Ishikawa (cell line): ENCODE measurements at regions not wholly inside any gene's neighbourhood (a gene's known extent, or its start where the extent isn't known, plus 50 kb on each side); places are given as distances from the start of the nearest gene placed in this dataset.

Experiments used
- CEBPB ChIP-seq: IDR thresholded peaks from 2 replicates; pipeline ENCODE4 v1.6.1; 2012
- CREB1 ChIP-seq: IDR thresholded peaks from 2 replicates; pipeline ENCODE4 v1.6.1; 2012; ENCODE audit warnings: low read depth
- EGR1 ChIP-seq: IDR thresholded peaks from 2 replicates; pipeline ENCODE4 v1.6.1; 2012
- EP300 ChIP-seq: IDR thresholded peaks from 2 replicates; pipeline ENCODE4 v1.6.1; 2012; ENCODE audit warnings: borderline replicate concordance
- FOXM1 ChIP-seq: IDR thresholded peaks from 2 replicates; pipeline ENCODE4 v1.6.1; 2012; ENCODE audit warnings: low read depth, borderline replicate concordance
- MAX ChIP-seq: IDR thresholded peaks from 2 replicates; pipeline ENCODE4 v1.6.1; 2012
- NFIC ChIP-seq: IDR thresholded peaks from 2 replicates; pipeline ENCODE4 v1.6.1; 2012
- RAD21 ChIP-seq: IDR thresholded peaks from 2 replicates; pipeline ENCODE4 v1.6.1; 2012; ENCODE audit warnings: low read depth
- REST ChIP-seq: IDR thresholded peaks from 2 replicates; pipeline ENCODE4 v1.6.1; 2012; ENCODE audit warnings: low read depth, mild to moderate bottlenecking
- TAF1 ChIP-seq: IDR thresholded peaks from 2 replicates; pipeline ENCODE4 v1.6.1; 2012; ENCODE audit warnings: low read depth, mild to moderate bottlenecking
- TCF12 ChIP-seq: IDR thresholded peaks from 2 replicates; pipeline ENCODE4 v1.6.1; 2012; ENCODE audit warnings: low read depth
- TEAD4 ChIP-seq: IDR thresholded peaks from 2 replicates; pipeline ENCODE4 v1.6.1; 2012
- YY1 ChIP-seq: IDR thresholded peaks from 2 replicates; pipeline ENCODE4 v1.6.1; 2012; ENCODE audit warnings: low read depth
- ZBTB7A ChIP-seq: IDR thresholded peaks from 2 replicates; pipeline ENCODE4 v1.6.1; 2012; ENCODE audit warnings: low read depth
- TF ChIP-seq, protein P1 (sequence below): IDR thresholded peaks from 2 replicates; pipeline ENCODE4 v1.6.1; 2012

DNA sequence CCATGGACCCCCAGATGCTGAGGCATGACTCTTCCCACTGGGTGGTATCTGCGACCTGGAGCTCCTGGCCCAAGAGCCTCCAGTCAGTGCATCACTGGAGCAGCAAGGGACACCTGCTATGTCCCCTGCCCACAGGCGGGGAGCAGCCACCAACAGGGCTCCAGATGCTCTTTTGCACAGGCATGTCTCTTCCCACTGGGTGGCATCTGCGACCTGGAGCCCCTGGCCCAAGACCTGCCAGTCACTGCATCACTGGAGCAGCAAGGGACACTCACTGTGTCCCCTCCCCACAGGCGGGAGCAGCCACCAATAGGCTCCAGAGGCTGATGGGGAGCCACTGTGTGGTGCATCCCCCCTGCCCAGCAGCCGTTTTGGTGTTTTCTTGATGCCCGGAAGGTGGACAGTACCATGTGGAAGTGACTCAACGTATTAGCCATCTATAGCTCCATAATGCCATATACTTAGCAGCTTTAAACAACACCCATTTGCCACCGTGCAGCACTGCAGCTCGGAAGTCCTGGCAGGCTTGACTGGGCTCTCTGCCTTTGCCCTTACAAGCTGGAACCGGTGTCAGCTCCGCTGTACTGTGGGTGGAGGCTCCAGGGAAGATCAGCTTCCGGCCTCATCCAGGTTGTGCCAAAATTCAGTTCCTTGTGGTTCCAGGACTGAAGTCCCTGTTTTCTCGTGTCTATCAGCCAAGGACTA is 124.9 kb upstream of the CST7 start:
- TF ChIP-seq YY1, result no peak
- no peak for TF ChIP-seq TCF12
- no peak for TF ChIP-seq NFIC
- TF ChIP-seq RAD21, result no peak
- TF ChIP-seq TAF1, result no peak
- no peak for TF ChIP-seq CEBPB
- no peak for TF ChIP-seq FOXM1
- TF ChIP-seq ZBTB7A, result no peak
- TF ChIP-seq EP300, result no peak
- no peak for TF ChIP-seq EGR1
- TF ChIP-seq, protein P1, sequence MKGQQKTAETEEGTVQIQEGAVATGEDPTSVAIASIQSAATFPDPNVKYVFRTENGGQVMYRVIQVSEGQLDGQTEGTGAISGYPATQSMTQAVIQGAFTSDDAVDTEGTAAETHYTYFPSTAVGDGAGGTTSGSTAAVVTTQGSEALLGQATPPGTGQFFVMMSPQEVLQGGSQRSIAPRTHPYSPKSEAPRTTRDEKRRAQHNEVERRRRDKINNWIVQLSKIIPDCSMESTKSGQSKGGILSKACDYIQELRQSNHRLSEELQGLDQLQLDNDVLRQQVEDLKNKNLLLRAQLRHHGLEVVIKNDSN, result no peak
- no peak for TF ChIP-seq REST
- TF ChIP-seq CREB1, result no peak
- no peak for TF ChIP-seq MAX

DNA sequence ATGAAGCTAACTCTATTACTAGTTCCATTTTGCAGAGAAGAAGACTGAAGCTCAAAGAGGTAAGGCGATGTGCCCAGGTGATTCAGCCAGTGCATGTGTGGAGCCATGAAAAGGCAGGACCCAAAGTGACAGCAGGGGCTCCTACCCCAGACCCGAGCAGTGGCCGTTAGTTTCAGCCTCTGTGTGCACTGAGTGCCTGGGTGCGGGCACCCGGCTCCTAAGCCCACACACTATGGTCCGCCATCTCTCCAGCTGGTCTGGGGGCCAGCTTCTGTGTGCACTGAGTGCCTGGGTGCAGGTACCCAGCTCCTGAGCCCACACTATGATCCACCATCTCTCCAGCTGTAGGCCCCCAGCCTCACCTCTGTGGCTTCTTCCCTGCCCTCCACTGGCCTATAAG is 123.5 kb upstream of the CST7 start:
- no peak for TF ChIP-seq MAX
- TF ChIP-seq EP300, result no peak
- no peak for TF ChIP-seq NFIC
- no peak for TF ChIP-seq YY1
- TF ChIP-seq FOXM1, result no peak
- no peak for TF ChIP-seq RAD21
- no peak for TF ChIP-seq REST
- TF ChIP-seq TAF1, result no peak
- TF ChIP-seq CEBPB, result no peak
- TF ChIP-seq, protein P1, result no peak
- no peak for TF ChIP-seq CREB1
- TF ChIP-seq TCF12, result no peak
- TF ChIP-seq EGR1, result no peak
- TF ChIP-seq ZBTB7A, result no peak
- TF ChIP-seq TEAD4, result no peak

GRCh38 chr20:24827603-24828295 is 121.3 kb upstream of the CST7 start:
- no peak for TF ChIP-seq CEBPB
- TF ChIP-seq ZBTB7A, result no peak
- TF ChIP-seq MAX, result no peak
- TF ChIP-seq REST, result no peak
- TF ChIP-seq FOXM1, result no peak
- TF ChIP-seq EGR1, result no peak
- TF ChIP-seq CREB1, result no peak
- TF ChIP-seq TEAD4, result no peak
- no peak for TF ChIP-seq YY1
- no peak for TF ChIP-seq TAF1
- no peak for TF ChIP-seq RAD21
- no peak for TF ChIP-seq TCF12
- TF ChIP-seq, protein P1, result no peak
- no peak for TF ChIP-seq NFIC
- no peak for TF ChIP-seq EP300
